ENCODE measurements at regions not wholly inside any gene's neighbourhood (a gene's known extent, or its start where the extent isn't known, plus 50 kb on each side); places are given as distances from the start of the nearest gene placed in this dataset.

DNA sequence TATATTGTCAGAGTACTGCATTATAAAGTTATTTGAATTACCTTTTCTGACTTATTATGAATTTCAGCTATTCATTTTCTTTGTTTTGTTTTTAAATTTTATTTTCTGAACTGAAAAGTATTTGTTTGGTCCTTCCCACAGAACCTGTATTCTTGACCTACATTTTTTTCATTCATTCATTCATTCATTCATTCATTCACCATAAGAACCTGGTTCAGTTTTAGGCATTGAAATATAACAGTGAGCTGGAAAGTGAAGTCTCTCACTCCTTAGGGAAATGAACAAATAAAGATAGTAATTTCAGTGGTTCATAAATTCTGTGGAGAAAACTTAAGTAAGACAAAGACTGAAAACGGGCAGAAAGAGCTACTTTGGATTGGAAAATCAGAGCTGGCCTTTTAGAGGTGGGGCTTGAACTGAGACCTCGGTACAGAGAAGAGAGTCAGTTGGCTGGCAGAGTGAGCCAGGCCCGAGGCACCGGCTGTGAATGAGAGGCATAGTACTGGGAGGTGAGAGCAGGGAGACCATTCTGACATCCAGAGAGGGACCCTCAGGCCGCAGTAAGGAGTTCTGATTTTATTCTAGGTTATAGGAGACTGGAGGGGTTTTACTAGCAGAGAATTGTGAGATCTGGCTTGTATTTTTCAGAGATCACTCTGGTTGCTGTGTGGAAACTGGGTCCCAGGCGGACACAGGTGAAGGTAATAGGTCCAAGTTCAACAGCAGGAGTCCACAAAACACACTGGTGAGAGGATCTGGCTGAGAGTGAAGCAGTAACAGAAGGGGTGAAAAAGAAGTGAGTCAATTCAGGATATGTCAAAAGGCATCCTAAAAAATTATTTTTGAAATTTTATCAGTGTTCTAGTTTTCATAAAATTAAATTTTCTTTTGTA is 75.8 kb upstream of the FN1 start (continued):
- TF ChIP-seq, protein P1, sequence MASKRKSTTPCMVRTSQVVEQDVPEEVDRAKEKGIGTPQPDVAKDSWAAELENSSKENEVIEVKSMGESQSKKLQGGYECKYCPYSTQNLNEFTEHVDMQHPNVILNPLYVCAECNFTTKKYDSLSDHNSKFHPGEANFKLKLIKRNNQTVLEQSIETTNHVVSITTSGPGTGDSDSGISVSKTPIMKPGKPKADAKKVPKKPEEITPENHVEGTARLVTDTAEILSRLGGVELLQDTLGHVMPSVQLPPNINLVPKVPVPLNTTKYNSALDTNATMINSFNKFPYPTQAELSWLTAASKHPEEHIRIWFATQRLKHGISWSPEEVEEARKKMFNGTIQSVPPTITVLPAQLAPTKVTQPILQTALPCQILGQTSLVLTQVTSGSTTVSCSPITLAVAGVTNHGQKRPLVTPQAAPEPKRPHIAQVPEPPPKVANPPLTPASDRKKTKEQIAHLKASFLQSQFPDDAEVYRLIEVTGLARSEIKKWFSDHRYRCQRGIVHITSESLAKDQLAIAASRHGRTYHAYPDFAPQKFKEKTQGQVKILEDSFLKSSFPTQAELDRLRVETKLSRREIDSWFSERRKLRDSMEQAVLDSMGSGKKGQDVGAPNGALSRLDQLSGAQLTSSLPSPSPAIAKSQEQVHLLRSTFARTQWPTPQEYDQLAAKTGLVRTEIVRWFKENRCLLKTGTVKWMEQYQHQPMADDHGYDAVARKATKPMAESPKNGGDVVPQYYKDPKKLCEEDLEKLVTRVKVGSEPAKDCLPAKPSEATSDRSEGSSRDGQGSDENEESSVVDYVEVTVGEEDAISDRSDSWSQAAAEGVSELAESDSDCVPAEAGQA (IDR thresholded peaks at IDR 0.05; ENCODE audit: low read depth), result no peak
- TF ChIP-seq, protein P1 (CRISPR knock-in tag; IDR thresholded peaks at IDR 0.05; ENCODE audit: borderline replicate concordance), result no peak
- TF ChIP-seq ZNF235 (CRISPR knock-in tag; IDR thresholded peaks at IDR 0.05; ENCODE audit: borderline replicate concordance), result no peak
- no peak for TF ChIP-seq ZNF569 (CRISPR knock-in tag; IDR thresholded peaks at IDR 0.05; ENCODE audit: borderline replicate concordance)
- TF ChIP-seq YEATS4 (CRISPR knock-in tag; IDR thresholded peaks at IDR 0.05; ENCODE audit: borderline replicate concordance), result 0 out of 2 replicates have a peak, but pooled peaks have one; percentile 9
- 0 out of 2 replicates have a peak, but pooled peaks have one; percentile 24 for TF ChIP-seq SALL1 (CRISPR knock-in tag; IDR thresholded peaks at IDR 0.05)
- TF ChIP-seq ZNF710 (CRISPR knock-in tag; IDR thresholded peaks at IDR 0.05; ENCODE audit: borderline replicate concordance), result no peak
- no peak for TF ChIP-seq MYC (CRISPR knock-in tag; IDR thresholded peaks at IDR 0.05; ENCODE audit: borderline replicate concordance)
- no peak for TF ChIP-seq ZNF547 (CRISPR knock-in tag; IDR thresholded peaks at IDR 0.05)
- TF ChIP-seq ZNF878 (CRISPR knock-in tag; IDR thresholded peaks at IDR 0.05), result no peak
- no peak for TF ChIP-seq REL (CRISPR knock-in tag; conservative IDR thresholded peaks at IDR 0.05)
- no peak for TF ChIP-seq MED13 (CRISPR knock-in tag; IDR thresholded peaks at IDR 0.05)
- no peak for TF ChIP-seq ZFAT (CRISPR knock-in tag; conservative IDR thresholded peaks at IDR 0.05)
- TF ChIP-seq NCOA5 (CRISPR knock-in tag; IDR thresholded peaks at IDR 0.05), result no peak
- TF ChIP-seq ZNF605 (CRISPR knock-in tag; IDR thresholded peaks at IDR 0.05), result 0 out of 2 replicates have a peak, but pooled peaks have one; percentile 20
- TF ChIP-seq ZNF382 (CRISPR knock-in tag; IDR thresholded peaks at IDR 0.05; ENCODE audit: borderline replicate concordance), result no peak
- TF ChIP-seq ZBTB33 (CRISPR knock-in tag; IDR thresholded peaks at IDR 0.05), result no peak
- TF ChIP-seq TGIF2 (CRISPR knock-in tag; IDR thresholded peaks at IDR 0.05), result no peak
- TF ChIP-seq SRY (CRISPR knock-in tag; IDR thresholded peaks at IDR 0.05), result no peak
- TF ChIP-seq ZKSCAN5 (CRISPR knock-in tag; IDR thresholded peaks at IDR 0.05), result no peak

Measured in HepG2 (cell line).